HCT116 (cell line): ENCODE measurements at regions not wholly inside any gene's neighbourhood (a gene's known extent, or its start where the extent isn't known, plus 50 kb on each side); places are given as distances from the start of the nearest gene placed in this dataset.
"Not testable (repeated sequence)": the region's sequence is repeated elsewhere in the genome, so short reads cannot be mapped to it uniquely, and the experiment has no call there.

ENCODE experiments used
- CEBPB ChIP-seq: IDR thresholded peaks from 2 replicates; pipeline ENCODE4 v1.6.1; 2012; ENCODE audit warnings: low read depth
- CTCF ChIP-seq, 3 experiments: fragments of 200-600 bp in 1 of 3; sonication (generic) in 1 of 3; IDR thresholded peaks in 2 of 3; conservative IDR thresholded peaks in 1 of 3; 2 replicates each; pipeline ENCODE4 v1.5.1; 2012 to 2017; ENCODE audit warnings: low read depth in 2 of 3, low read length in 2 of 3, antibody characterized with exemption in 1 of 3, borderline replicate concordance in 1 of 3, control low read depth in 1 of 3, mild to moderate bottlenecking in 1 of 3, mixed read lengths in 1 of 3, mixed run types in 1 of 3, moderate library complexity in 1 of 3; ENCODE audit not compliant: insufficient read depth in 1 of 3
- EGR1 ChIP-seq: IDR thresholded peaks from 2 replicates; pipeline ENCODE4 v1.6.1; 2012; ENCODE audit warnings: low read depth
- EZH2 ChIP-seq: fragments of 200-600 bp; sonication (generic); IDR thresholded peaks from 2 replicates; pipeline ENCODE4 v1.6.1; 2017; ENCODE audit warnings: antibody characterized with exemption, mixed run types
- EZH2phosphoT487 ChIP-seq: fragments of 200-600 bp; IDR thresholded peaks from 2 replicates; pipeline ENCODE4 v1.6.1; 2018; ENCODE audit warnings: antibody characterized with exemption, borderline replicate concordance
- FOSL1 ChIP-seq: IDR thresholded peaks from 2 replicates; pipeline ENCODE4 v1.6.1; 2012; ENCODE audit warnings: low read depth
- JUND ChIP-seq: IDR thresholded peaks from 2 replicates; pipeline ENCODE4 v1.6.1; 2012
- MAX ChIP-seq: IDR thresholded peaks from 2 replicates; pipeline ENCODE4 v1.6.1; 2012
- POLR2A ChIP-seq: IDR thresholded peaks from 2 replicates; pipeline ENCODE4 v1.7.0; 2011; ENCODE audit warnings: borderline replicate concordance; ENCODE audit not compliant: insufficient read depth, insufficient read length; ENCODE audit errors: extremely low read depth
- POLR2AphosphoS5 ChIP-seq: IDR thresholded peaks from 2 replicates; pipeline ENCODE4 v1.6.1; 2011; ENCODE audit warnings: mild to moderate bottlenecking, low read depth, low read length, moderate library complexity
- SRF ChIP-seq: IDR thresholded peaks from 2 replicates; pipeline ENCODE4 v1.6.1; 2012; ENCODE audit warnings: low read depth
- YY1 ChIP-seq: IDR thresholded peaks from 2 replicates; pipeline ENCODE4 v1.6.1; 2011; ENCODE audit warnings: low read length, low read depth, moderate library complexity, mild to moderate bottlenecking; ENCODE audit not compliant: insufficient replicate concordance; ENCODE audit errors: extremely low read depth

- TF ChIP-seq CTCF (IDR thresholded peaks at IDR 0.05 in 2 of 3, conservative IDR thresholded peaks at IDR 0.05 in 1 of 3; ENCODE audit: borderline replicate concordance in 1 of 3, insufficient read depth in 1 of 3, low read depth in 2 of 3, low read length in 2 of 3): peak; percentile 82 to 85 (median 83)
- TF ChIP-seq MAX, SRF, POLR2AphosphoS5, POLR2A, EZH2phosphoT487, YY1, EGR1, CEBPB, JUND, EZH2, FOSL1: not testable (repeated sequence)
These were observed 50.5 kb upstream of the CCL21 start for GRCh38 chr9:34760196-34761040.
